ENCODE measurements at regions not wholly inside any gene's neighbourhood (a gene's known extent, or its start where the extent isn't known, plus 50 kb on each side); places are given as distances from the start of the nearest gene placed in this dataset.

GRCh38 chr5:74534397-74535129, 106.0 kb downstream of the ENC1 start:
- H2AFZ ChIP-seq (ENCODE audit: low read depth, low read length), result no peak overlapping the region
- intact Hi-C loops (cut with micrococcal nuclease) (no loop called here), dilution Hi-C loops (cut with MboI; ENCODE audit: extremely low pct_ligation_motif_present, low sequenced_read_pairs) (no loop called here)
- H3K4me2 ChIP-seq (ENCODE audit: insufficient read depth, low read length), result no peak overlapping the region
- no peak overlapping the region for H3K4me3 ChIP-seq (replicated peaks in 1 of 3; ENCODE audit: insufficient read depth in 1 of 3, low read depth in 1 of 3, low read length in 3 of 3)
- no peaks in the 10 kb centered on the region for H3K27me3 ChIP-seq (ENCODE audit: control insufficient read depth in 2 of 2, insufficient read depth in 2 of 2, low read length in 2 of 2)
- H3K79me2 ChIP-seq (ENCODE audit: control insufficient read depth, insufficient read depth, low read length), result no peaks in the 10 kb centered on the region
- BruUV-seq (replicated peaks), result no TSS peak
- no peak overlapping the region for H3K9ac ChIP-seq (replicated peaks; ENCODE audit: extremely low read depth, insufficient read depth, low read length)
- H3K27ac ChIP-seq (ENCODE audit: insufficient read depth, low read depth, low read length), result no peak overlapping the region
- no peaks in the 10 kb centered on the region for H3K4me1 ChIP-seq (ENCODE audit: control insufficient read depth, extremely low read depth, insufficient read depth, low read length)
- FAIRE-seq (no peak), DNase-seq (ENCODE audit: low read depth, low spot score) (no peak)
- H3K36me3 ChIP-seq (ENCODE audit: control insufficient read depth in 2 of 2, extremely low read depth in 1 of 2, insufficient read depth in 2 of 2, low read length in 2 of 2), result no peaks in the 10 kb centered on the region
- TF ChIP-seq JUN (IDR thresholded peaks at IDR 0.05; ENCODE audit: borderline replicate concordance, insufficient read depth, insufficient read length, low read depth), result no peak
- TF ChIP-seq EZH2 (IDR thresholded peaks at IDR 0.05; ENCODE audit: borderline replicate concordance, low read depth, low read length, severe bottlenecking), result no peak
- no peak for TF ChIP-seq CTCF (IDR thresholded peaks at IDR 0.05; ENCODE audit: extremely low read depth in 1 of 2, insufficient read depth in 1 of 2, low read depth in 1 of 2, low read length in 2 of 2)
- TF ChIP-seq GATA2 (IDR thresholded peaks at IDR 0.05; ENCODE audit: insufficient read depth, insufficient read length, low read depth, low read length), result no peak
- TF ChIP-seq MYC (IDR thresholded peaks at IDR 0.05; ENCODE audit: low read depth, low read length), result no peak
- TF ChIP-seq, protein P1, sequence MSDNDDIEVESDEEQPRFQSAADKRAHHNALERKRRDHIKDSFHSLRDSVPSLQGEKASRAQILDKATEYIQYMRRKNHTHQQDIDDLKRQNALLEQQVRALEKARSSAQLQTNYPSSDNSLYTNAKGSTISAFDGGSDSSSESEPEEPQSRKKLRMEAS (IDR thresholded peaks at IDR 0.05; ENCODE audit: insufficient read depth, insufficient read length), result no peak
- TF ChIP-seq POLR2A (IDR thresholded peaks at IDR 0.05; ENCODE audit: low read depth, low read length), result no peak
- TF ChIP-seq FOS (IDR thresholded peaks at IDR 0.05; ENCODE audit: borderline replicate concordance, insufficient read depth, low read length), result no peak
- no peak for TF ChIP-seq POLR2AphosphoS5 (IDR thresholded peaks at IDR 0.05; ENCODE audit: insufficient read depth, low read depth, low read length)
- H4K20me1 ChIP-seq (replicated peaks; ENCODE audit: control insufficient read depth, extremely low read depth, insufficient read depth, low read length), result no peaks in the 10 kb centered on the region
- ChIA-PET POLR2A (no interaction called here), CTCF (no interaction called here)
- no peaks in the 10 kb centered on the region for H3K9me3 ChIP-seq (replicated peaks; ENCODE audit: control insufficient read depth, insufficient read depth, low read length)
- no peaks in the 10 kb centered on the region for H3K9me1 ChIP-seq (replicated peaks; ENCODE audit: control insufficient read depth, extremely low read depth, insufficient read depth, low read length)

All from endothelial cell of umbilical vein (primary cell).